Transverse colon (tissue), 4 donors: ENCODE measurements at regions not wholly inside any gene's neighbourhood (a gene's known extent, or its start where the extent isn't known, plus 50 kb on each side); places are given as distances from the start of the nearest gene placed in this dataset.
"Not testable (repeated sequence)": the region's sequence is repeated elsewhere in the genome, so short reads cannot be mapped to it uniquely, and the experiment has no call there.

Source experiments
- DNase-seq: peaks from one replicate; pipeline ENCODE4 v3.0.0-alpha.2; 2019
- H3K27ac ChIP-seq, 4 donors: fragments of 200-600 bp; sonication (generic); 2 replicates each; pipeline ENCODE4 v1.5.1; 2016 to 2018; ENCODE audit warnings: inconsistent platforms in 4 of 4
- H3K27me3 ChIP-seq: fragments of 200-600 bp; sonication (generic); 2 replicates; pipeline ENCODE4 v1.5.1; 2017; ENCODE audit warnings: inconsistent platforms
- H3K36me3 ChIP-seq, 4 donors: fragments of 200-600 bp; sonication (generic); 2 replicates each; pipeline ENCODE4 v1.5.1; 2017 to 2019; ENCODE audit warnings: inconsistent platforms in 4 of 4
- H3K4me1 ChIP-seq, 4 donors: fragments of 200-600 bp; sonication (generic); 2 replicates each; pipeline ENCODE4 v1.5.1; 2017 to 2020; ENCODE audit warnings: inconsistent platforms in 4 of 4
- H3K4me3 ChIP-seq, 4 donors: fragments of 200-600 bp; sonication (generic); 1 replicate in 1 of 4; 2 replicates in 3 of 4; pipeline versions ENCODE4 v1.5.1 to v1.6.1; 2017 to 2019; ENCODE audit warnings: inconsistent platforms in 4 of 4
- H3K9me3 ChIP-seq, 2 donors: fragments of 200-600 bp; sonication (generic); 2 replicates each; pipeline ENCODE4 v1.5.1; 2017 to 2019; ENCODE audit warnings: inconsistent platforms in 2 of 2
- CTCF ChIP-seq, 5 experiments: fragments of 200-600 bp in 3 of 5; fragments of 450-650 bp in 2 of 5; sonication (generic) in 3 of 5; IDR thresholded peaks; 1 replicate in 2 of 5; 2 replicates in 3 of 5; pipeline ENCODE4 v1.5.1; 2016 to 2017; ENCODE audit warnings: antibody characterized with exemption in 5 of 5, inconsistent platforms in 3 of 5, mild to moderate bottlenecking in 2 of 5, moderate library complexity in 1 of 5
- EP300 ChIP-seq: sonication (generic); formaldehyde crosslinking; IDR thresholded peaks from one replicate; pipeline ENCODE4 v1.6.1; 2017; ENCODE audit warnings: antibody characterized with exemption, low read depth
- POLR2A ChIP-seq: fragments of 450-650 bp; IDR thresholded peaks from one replicate; pipeline ENCODE4 v1.6.1; 2016; ENCODE audit warnings: antibody characterized with exemption, mild to moderate bottlenecking, moderate library complexity
- POLR2AphosphoS5 ChIP-seq, 3 donors: sonication (generic); formaldehyde crosslinking; IDR thresholded peaks; one replicate each; pipeline ENCODE4 v1.6.1; 2016; ENCODE audit warnings: antibody characterized with exemption in 3 of 3
- WGBS, 2 donors: methylation state at CpG; one replicate each; pipeline ENCODE4 v1.1.5; 2018; ENCODE audit warnings: low coverage in 1 of 2; 5-methylcytosine and 5-hydroxymethylcytosine counted together
- in situ Hi-C, 4 donors: fragments of 200-750 bp; cut with MboI; loops; one replicate each; pipeline versions ENCODE4 v1.15.0 to v1.15.1; 2017; ENCODE audit warnings: low sequenced_read_pairs in 3 of 4, low pct_ligation_motif_present in 1 of 4, low pct_unique_long_range_greater_than_20kb in 1 of 4
- intact Hi-C: fragments of 100-400 bp; cut with DNase I; formaldehyde crosslinking; loops from one replicate; pipeline ENCODE4 v1.15.1; 2023; ENCODE audit warnings: low total_unique reads

- 79 to 81% methylated on average over 9 to 13 of the region's 13 CpGs for WGBS, 2 donors
- no peak for TF ChIP-seq EP300
- TF ChIP-seq POLR2A = no peak
- TF ChIP-seq POLR2AphosphoS5 (IDR thresholded peaks at IDR 0.05) = no peak
- TF ChIP-seq CTCF (IDR thresholded peaks at IDR 0.05) = no peak
- H3K4me3 ChIP-seq = no peak overlapping the region
- no peak for DNase-seq
- intact Hi-C loops (loop anchor here (10.0 kb wide), 1 partner anchor 906 kb away; no protein-coding TSS in a partner anchor), in situ Hi-C loops (loop anchor here in 3 of 4 donors (25.0 kb wide), 3 partner anchors 288 to 537 kb away; no protein-coding TSS in a partner anchor)
- no peak overlapping the region for H3K27ac ChIP-seq
- H3K4me1 ChIP-seq = no peaks in the 10 kb centered on the region
- H3K9me3 ChIP-seq = no peaks in the 10 kb centered on the region
- H3K36me3 ChIP-seq = no peaks in the 10 kb centered on the region
- H3K27me3 ChIP-seq = peaks cover 23% of the 10 kb centered on the region
Measured at GRCh38 chr1:29798699-29799566, 562.6 kb downstream of the PTPRU start.

GRCh38 chr1:29797125-29797524 is 560.8 kb downstream of the PTPRU start:
- in situ Hi-C loops = loop anchor here in 3 of 4 donors (25.0 kb wide), 3 partner anchors 290 to 535 kb away; no protein-coding TSS in a partner anchor
- H3K27me3 ChIP-seq = peaks cover 14% of the 10 kb centered on the region
- WGBS, 2 donors = 96% methylated on average over 1 of the region's 1 CpG; no CpG with 5 or more reads in 1 of the 2 donors
- intact Hi-C loops = loop anchor here (10.0 kb wide), 1 partner anchor 908 kb away; no protein-coding TSS in a partner anchor
- not testable (repeated sequence) for H3K4me1 ChIP-seq, H3K27ac ChIP-seq, H3K4me3 ChIP-seq, DNase-seq, H3K9me3 ChIP-seq, H3K36me3 ChIP-seq

- in situ Hi-C loops = loop anchor here in 3 of 4 donors (25.0 kb wide), 3 partner anchors 291 to 534 kb away; no protein-coding TSS in a partner anchor
- H3K27ac ChIP-seq, H3K4me1 ChIP-seq, DNase-seq, H3K9me3 ChIP-seq, H3K36me3 ChIP-seq, H3K4me3 ChIP-seq: not testable (repeated sequence)
- peaks cover 12% of the 10 kb centered on the region for H3K27me3 ChIP-seq
- intact Hi-C loops = loop anchor here (10.0 kb wide), 1 partner anchor 909 kb away; no protein-coding TSS in a partner anchor
- WGBS, 2 donors = 81 to 100% methylated on average over 1 to 2 of the region's 2 CpGs
Measured at GRCh38 chr1:29795965-29796364, 559.6 kb downstream of the PTPRU start.

GRCh38 chr1:29793653-29794348 is 557.5 kb downstream of the PTPRU start:
- DNase-seq = no peak
- Histone ChIP-seq H3K27ac (no peak overlapping the region), H3K9me3 (no peaks in the 10 kb centered on the region), H3K4me3 (no peak overlapping the region), H3K4me1 (no peaks in the 10 kb centered on the region), H3K27me3 (peaks cover 12% of the 10 kb centered on the region), H3K36me3 (no peaks in the 10 kb centered on the region)
- TF ChIP-seq POLR2A = no peak
- TF ChIP-seq POLR2AphosphoS5 (IDR thresholded peaks at IDR 0.05) = no peak
- no peak for TF ChIP-seq CTCF (IDR thresholded peaks at IDR 0.05)
- no peak for TF ChIP-seq EP300
- intact Hi-C loops = loop anchor here (10.0 kb wide), 1 partner anchor 911 kb away; no protein-coding TSS in a partner anchor
- 76% methylated on average over 8 of the region's 8 CpGs; no CpG with 5 or more reads in 1 of the 2 donors for WGBS, 2 donors
- in situ Hi-C loops = loop anchor here in 3 of 4 donors (25.0 kb wide), 3 partner anchors 294 to 532 kb away; no protein-coding TSS in a partner anchor
